MV-4-11 (cell line): ENCODE measurements at regions not wholly inside any gene's neighbourhood (a gene's known extent, or its start where the extent isn't known, plus 50 kb on each side); places are given as distances from the start of the nearest gene placed in this dataset.

Experiments used
- DNase-seq: peaks from one replicate; lab custom pipeline; 2025; lab: John Stamatoyannopoulos, UW

GRCh38 chr5:2986301-2986700, 234.8 kb upstream of the IRX2 start:
- no peak for DNase-seq

- no peak for DNase-seq
Observed at GRCh38 chr5:2985718-2986117, 234.2 kb upstream of the IRX2 start.

- no peak for DNase-seq
Observed at GRCh38 chr5:2983583-2984300, 232.3 kb upstream of the IRX2 start.

DNA sequence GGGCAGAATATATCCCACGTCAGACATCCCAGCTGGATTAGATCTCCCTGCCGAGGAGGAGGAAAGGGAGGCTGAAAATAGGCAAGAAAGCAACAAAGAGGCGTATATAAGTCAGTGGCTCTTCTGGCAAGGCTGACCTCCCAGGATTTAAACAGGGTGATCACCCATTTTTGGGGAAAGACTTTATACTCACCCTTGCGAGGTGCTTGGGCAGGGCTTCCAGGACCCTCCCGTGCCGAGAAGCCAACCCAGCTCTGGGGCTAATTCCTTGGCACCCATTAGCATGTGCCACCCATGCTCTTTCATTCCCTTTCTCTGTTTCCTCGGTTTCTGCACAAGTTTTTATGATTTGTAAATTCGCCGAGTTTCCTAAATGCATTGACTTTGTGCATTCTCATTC, 230.2 kb upstream of the IRX2 start:
- no peak for DNase-seq

DNA sequence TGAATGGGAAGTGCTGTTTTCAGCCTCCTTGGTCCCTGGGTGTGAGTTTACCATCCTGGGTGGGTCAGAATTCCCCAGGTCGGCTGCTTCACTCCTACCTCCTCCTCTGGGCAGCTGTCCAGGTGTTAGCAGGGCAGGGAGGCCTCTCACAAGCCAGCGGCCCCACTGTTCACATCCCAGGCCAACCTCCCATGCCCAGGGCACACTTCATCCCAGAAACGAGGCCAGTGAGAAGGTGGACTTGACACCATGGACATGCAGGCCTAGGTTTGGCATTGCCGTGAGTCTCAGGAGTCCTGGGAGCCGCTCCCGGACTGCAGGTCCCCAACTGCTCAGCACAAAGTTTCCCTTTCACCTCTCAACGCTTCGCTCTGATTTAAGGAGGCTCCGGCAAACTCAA, 229.6 kb upstream of the IRX2 start:
- no peak for DNase-seq

DNA sequence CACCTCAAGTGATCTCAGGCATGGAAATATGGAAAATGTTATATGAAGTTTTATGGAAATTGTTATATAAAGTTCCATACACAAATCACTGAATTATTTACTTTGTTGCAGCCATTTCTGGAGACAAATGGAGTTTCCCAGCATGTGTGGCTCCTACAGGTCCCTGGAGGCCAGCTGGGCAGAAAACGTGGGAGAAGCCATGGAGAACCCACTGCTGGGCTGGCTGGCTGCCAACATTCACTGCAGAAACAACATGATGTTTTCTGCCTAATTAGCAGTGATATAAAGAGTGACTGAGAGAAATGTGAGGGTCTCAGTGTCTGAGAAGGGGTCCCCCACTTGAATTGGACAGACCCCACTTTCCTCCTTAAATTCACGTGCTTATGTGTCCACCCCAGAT, 208.8 kb upstream of the IRX2 start:
- no peak for DNase-seq

DNA sequence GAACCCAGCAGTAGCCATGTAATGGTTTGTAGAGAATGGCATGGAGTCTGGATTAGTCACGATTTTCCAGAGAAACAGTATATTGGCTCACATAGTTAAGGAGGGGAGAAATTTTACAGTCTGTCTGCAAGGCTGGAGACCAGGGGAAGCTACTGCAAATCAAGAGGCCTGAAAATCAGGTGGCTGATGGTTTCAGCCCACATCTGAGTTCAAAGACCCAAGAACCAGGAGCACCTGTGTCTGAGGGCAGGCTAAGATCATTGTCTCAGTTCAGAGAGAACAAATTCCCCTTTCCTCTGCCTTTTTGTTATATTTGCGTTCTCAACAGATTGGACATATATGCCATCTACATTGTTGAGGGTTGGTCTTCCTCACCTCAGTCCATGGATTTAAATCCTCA, 207.5 kb upstream of the IRX2 start:
- DNase-seq = no peak

- no peak for DNase-seq
Observed at GRCh38 chr5:2948875-2949274, 197.4 kb upstream of the IRX2 start.

DNA sequence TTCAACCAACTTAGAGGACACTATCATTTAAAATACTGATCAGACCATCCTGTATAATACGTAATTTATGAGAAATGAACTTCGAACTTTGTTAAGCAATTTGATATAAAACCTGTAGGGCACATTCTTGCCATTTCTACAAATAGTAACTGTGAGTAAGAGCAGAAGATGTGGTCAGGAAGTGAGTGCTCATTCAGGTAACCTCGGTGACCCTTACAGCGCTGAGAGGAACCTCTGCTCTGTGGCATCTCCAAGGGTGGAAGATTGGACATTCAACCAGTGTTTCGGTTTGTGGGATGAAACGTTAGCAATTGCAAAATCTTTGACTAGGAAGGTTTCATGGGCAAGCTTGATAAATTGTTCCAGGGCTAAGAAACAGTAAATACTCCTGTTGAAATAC, 194.8 kb upstream of the IRX2 start:
- DNase-seq = peak; percentile 39

DNA sequence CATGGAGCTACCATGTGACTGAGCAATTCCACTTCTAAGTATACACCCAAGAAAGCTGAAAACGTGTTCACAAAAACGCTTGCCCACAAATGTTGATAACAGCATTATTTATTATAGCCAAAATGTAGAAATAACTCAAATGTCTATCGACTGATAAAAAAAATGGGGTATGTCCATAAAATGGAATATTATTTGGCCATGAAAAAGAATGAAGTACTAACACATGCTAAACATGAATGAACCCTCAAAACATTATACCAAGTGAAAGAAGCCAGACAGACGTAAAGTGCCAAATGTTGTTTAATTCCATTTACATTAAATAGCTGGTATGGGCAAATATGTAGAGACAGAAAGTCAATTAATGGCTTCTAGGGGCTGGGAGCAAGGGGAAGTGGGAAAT, 184.9 kb upstream of the IRX2 start:
- no peak for DNase-seq

- no peak for DNase-seq
Observed at GRCh38 chr5:2929779-2930178, 178.3 kb upstream of the IRX2 start.

GRCh38 chr5:2921651-2922050, 170.2 kb upstream of the IRX2 start:
- no peak for DNase-seq

GRCh38 chr5:2921176-2921575, 169.7 kb upstream of the IRX2 start:
- no peak for DNase-seq

DNA sequence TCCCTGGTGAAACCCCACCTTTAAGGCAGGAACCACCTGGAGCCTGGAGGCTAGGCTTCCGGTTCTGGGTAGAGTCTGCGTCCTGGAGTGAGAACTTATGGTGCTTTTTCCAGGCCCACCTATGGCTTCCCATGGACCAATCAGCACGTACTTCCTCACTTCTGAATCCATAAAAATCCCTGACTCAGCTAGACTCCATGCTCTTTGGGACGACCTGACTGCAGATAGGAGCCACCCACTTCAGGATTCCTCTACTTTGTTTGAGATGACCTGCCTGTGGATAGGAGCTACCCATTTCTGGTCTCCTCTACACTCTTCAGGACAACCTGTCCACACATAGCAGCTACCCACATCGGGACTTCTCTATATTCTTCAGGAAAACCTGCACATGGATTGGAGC, 168.8 kb upstream of the IRX2 start:
- no peak for DNase-seq

GRCh38 chr5:2919310-2920018, 168.0 kb upstream of the IRX2 start:
- no peak for DNase-seq

GRCh38 chr5:2917524-2917923, 166.0 kb upstream of the IRX2 start:
- DNase-seq = no peak

- no peak for DNase-seq
Observed at GRCh38 chr5:2917093-2917492, 165.6 kb upstream of the IRX2 start.

- no peak for DNase-seq
Observed at GRCh38 chr5:2916076-2916682, 164.7 kb upstream of the IRX2 start.

GRCh38 chr5:2914981-2915484, 163.6 kb upstream of the IRX2 start:
- DNase-seq = no peak

DNA sequence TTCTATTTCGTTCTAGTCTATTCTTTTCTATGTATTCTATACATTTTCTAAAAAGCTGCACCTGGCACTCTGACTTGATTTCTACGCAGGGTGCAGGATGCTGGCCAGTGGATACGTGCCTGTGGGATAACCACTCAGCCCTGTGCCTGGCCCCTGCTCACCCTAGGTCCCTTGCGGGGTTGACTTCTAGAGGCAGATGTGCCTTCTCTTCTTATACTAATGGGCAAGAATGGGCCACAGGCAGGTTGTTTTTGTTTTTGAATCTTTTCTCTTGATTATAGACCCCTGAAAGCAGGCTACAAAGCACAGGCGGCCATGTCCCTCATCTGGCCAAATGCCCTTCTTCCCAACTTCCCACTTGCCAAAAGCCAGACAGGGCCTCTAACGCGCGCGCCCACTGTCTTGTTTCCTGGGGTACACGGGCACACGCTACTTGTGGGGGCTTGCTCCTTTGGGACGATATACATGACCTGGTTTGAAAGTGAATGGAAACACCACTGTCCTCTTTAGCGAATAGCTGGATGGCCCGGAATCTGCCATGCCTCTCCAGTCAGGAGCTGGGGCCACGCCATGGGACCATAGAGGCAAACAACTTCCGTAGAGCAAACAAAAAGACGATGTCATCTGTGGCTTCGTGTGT, 162.7 kb upstream of the IRX2 start:
- DNase-seq = no peak

DNA sequence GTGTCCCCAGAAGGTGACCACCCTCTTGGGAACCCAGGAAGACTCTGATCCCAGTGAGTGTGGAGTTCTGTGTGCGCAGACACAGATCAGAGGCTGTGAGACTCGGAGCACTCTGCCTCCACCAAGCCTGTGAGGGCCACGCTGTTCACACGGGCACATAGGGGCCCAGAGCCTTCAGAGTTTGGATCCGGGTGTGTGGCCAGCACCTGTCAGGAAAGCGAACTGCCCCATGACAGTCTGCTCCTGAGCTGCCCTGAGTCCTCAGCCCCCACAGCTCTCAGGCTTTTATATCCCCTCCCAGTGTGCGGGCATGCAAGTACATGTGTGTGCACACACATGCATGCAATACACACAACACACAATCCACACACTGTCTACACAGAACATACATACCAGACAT, 161.8 kb upstream of the IRX2 start:
- DNase-seq = no peak

- DNase-seq = no peak
Observed at GRCh38 chr5:2912741-2913140, 161.3 kb upstream of the IRX2 start.
